Mucosa of rectum (tissue), 2 donors: ENCODE measurements at regions not wholly inside any gene's neighbourhood (a gene's known extent, or its start where the extent isn't known, plus 50 kb on each side); places are given as distances from the start of the nearest gene placed in this dataset.

Source experiments
- H3K27ac ChIP-seq, 2 donors: one replicate each; pipeline ENCODE4 v1.7.0; 2013; ENCODE audit warnings: inconsistent platforms in 2 of 2, low read depth in 2 of 2, low read length in 2 of 2
- H3K27me3 ChIP-seq, 2 donors: one replicate each; pipeline ENCODE4 v1.7.0; 2013; ENCODE audit warnings: low read length in 2 of 2; ENCODE audit not compliant: control insufficient read depth in 2 of 2, insufficient read depth in 2 of 2
- H3K36me3 ChIP-seq, 2 donors: one replicate each; pipeline ENCODE4 v1.7.0; 2013; ENCODE audit warnings: low read length in 2 of 2; ENCODE audit not compliant: control insufficient read depth in 2 of 2, insufficient read depth in 2 of 2
- H3K4me1 ChIP-seq, 2 donors: one replicate each; pipeline ENCODE4 v1.7.0; 2013; ENCODE audit warnings: low read length in 2 of 2, mild to moderate bottlenecking in 1 of 2; ENCODE audit not compliant: control insufficient read depth in 2 of 2, insufficient read depth in 2 of 2
- H3K4me3 ChIP-seq, 2 donors: one replicate each; pipeline ENCODE4 v1.7.0; 2013; ENCODE audit warnings: low read length in 2 of 2
- H3K9ac ChIP-seq, 2 donors: one replicate each; pipeline ENCODE4 v1.7.0; 2013; ENCODE audit warnings: low read length in 2 of 2, low read depth in 1 of 2, mild to moderate bottlenecking in 1 of 2
- H3K9me3 ChIP-seq, 2 donors: one replicate each; pipeline ENCODE4 v1.7.0; 2013; ENCODE audit warnings: low read length in 2 of 2; ENCODE audit not compliant: control insufficient read depth in 2 of 2
- donor health status: healthy.
- donor health status: Normal muscosa, but diverticular disease.

- Histone ChIP-seq H3K4me1 (no peaks in the 10 kb centered on the region), H3K27me3 (no peaks in the 10 kb centered on the region), H3K9ac (no peak overlapping the region), H3K27ac (no peak overlapping the region), H3K36me3 (no peaks in the 10 kb centered on the region), H3K9me3 (no peaks in the 10 kb centered on the region), H3K4me3 (no peak overlapping the region)
Observed at GRCh38 chr18:75544496-75544895, 117.0 kb upstream of the SMIM21 start.

DNA sequence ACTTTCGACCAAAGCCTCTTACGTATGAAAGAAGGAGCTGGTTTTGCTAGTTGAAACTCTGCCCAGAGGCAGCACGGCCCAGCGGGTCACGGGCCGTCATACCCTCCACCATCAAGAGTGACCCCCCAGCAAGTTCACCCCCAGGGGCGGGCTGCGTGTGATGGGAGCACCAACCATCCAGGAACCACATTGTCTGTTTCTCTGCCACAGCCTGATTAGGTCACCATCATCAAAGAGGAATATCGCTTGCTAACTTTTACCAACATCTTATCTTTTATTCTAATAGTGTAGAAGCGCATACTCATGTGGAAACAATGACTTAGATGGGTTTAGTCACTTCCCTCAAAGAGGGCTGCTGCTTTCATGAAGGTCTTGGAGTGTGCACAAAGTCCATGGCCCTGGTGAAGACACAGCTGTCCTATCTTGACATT lies 116.6 kb upstream of the SMIM21 start:
- H3K27ac ChIP-seq = no peak overlapping the region
- no peak overlapping the region for H3K4me3 ChIP-seq
- H3K27me3 ChIP-seq = no peaks in the 10 kb centered on the region
- no peaks in the 10 kb centered on the region for H3K4me1 ChIP-seq
- no peaks in the 10 kb centered on the region for H3K9me3 ChIP-seq
- H3K36me3 ChIP-seq = no peaks in the 10 kb centered on the region
- H3K9ac ChIP-seq = no peak overlapping the region

GRCh38 chr18:75538727-75539126 lies 111.2 kb upstream of the SMIM21 start:
- Histone ChIP-seq H3K4me1 (no peaks in the 10 kb centered on the region), H3K9ac (no peak overlapping the region), H3K9me3 (no peaks in the 10 kb centered on the region), H3K27me3 (no peaks in the 10 kb centered on the region), H3K4me3 (no peak overlapping the region), H3K36me3 (no peaks in the 10 kb centered on the region), H3K27ac (no peak overlapping the region)

GRCh38 chr18:75533950-75534349 lies 106.4 kb upstream of the SMIM21 start:
- Histone ChIP-seq H3K9ac (no peak overlapping the region), H3K9me3 (no peaks in the 10 kb centered on the region), H3K4me1 (no peaks in the 10 kb centered on the region), H3K27me3 (no peaks in the 10 kb centered on the region), H3K4me3 (no peak overlapping the region), H3K36me3 (no peaks in the 10 kb centered on the region), H3K27ac (no peak overlapping the region)

GRCh38 chr18:75533209-75533608 lies 105.7 kb upstream of the SMIM21 start:
- Histone ChIP-seq H3K9me3 (no peaks in the 10 kb centered on the region), H3K27me3 (no peaks in the 10 kb centered on the region), H3K36me3 (no peaks in the 10 kb centered on the region), H3K9ac (no peak overlapping the region), H3K4me3 (no peak overlapping the region), H3K4me1 (no peaks in the 10 kb centered on the region), H3K27ac (no peak overlapping the region)

GRCh38 chr18:75531851-75532459 lies 104.5 kb upstream of the SMIM21 start:
- H3K27me3 ChIP-seq = no peaks in the 10 kb centered on the region

DNA sequence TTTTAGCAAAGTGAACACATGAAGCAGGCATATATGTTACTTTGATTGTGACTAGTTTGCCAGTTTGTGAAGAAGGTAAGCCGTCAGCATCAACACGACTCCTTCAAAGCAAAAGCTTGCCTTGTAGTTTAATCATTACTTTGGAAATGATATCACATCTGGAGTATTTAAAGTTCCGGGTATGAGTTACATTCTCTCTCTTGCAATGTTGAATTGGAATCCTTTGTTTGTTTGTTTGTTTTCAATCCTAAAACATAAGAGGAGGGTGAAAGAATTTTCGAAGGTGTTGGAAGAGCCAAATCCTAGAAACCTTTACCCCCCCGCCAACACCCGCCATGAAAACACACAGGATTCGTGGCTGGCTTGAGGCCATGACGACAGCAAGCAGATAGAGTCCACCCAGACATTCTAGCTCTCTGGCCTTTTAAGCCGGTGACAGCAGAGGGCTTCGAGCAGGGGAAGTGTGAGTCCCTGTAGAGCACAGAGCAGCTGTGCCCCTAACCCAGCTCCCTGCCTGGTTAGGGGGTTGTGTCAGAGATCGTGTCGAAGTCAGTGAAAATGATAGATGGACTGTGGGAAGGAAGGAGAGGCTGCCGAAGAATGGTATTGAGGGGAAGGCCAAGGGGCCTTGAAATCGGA lies 103.8 kb upstream of the SMIM21 start:
- Histone ChIP-seq H3K27me3 (no peaks in the 10 kb centered on the region), H3K4me3 (no peak overlapping the region), H3K4me1 (no peaks in the 10 kb centered on the region), H3K27ac (no peak overlapping the region), H3K9me3 (no peaks in the 10 kb centered on the region), H3K36me3 (no peaks in the 10 kb centered on the region), H3K9ac (no peak overlapping the region)

More at GRCh38 chr18:75531851-75532459, 104.5 kb upstream of the SMIM21 start:
- H3K4me3 ChIP-seq = no peak overlapping the region
- H3K9ac ChIP-seq = no peak overlapping the region
- H3K9me3 ChIP-seq = no peaks in the 10 kb centered on the region
- no peak overlapping the region for H3K27ac ChIP-seq
- H3K36me3 ChIP-seq = no peaks in the 10 kb centered on the region
- no peaks in the 10 kb centered on the region for H3K4me1 ChIP-seq

DNA sequence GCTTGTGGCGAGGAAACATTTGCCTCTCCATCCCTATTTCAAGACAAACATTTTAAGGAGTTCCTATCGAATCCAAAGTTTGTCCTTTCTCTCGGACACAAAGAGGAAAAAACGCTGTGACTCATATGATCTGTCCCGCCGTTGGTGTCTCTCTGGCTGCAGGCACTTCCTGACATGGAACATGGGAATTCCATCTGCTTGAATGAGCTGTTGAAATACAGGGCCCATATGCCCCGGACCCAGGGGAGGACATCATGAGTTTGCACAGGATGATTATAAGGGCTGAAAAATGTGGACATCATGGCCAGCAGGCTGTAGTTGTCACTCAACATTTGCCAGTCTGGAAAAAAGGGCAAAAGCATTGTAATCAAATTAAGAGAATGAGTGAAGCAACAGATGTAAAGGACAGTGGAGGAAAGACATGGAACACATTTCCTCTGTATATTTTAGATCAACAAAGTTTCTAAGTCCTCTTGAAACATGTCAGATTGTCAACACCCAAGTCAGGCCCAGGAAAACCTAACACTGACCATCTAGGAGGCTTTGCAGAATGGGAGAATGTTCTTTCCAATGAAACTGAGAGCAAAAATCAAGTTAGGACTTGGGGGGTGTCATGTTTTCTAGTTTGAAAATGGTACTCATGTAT lies 103.2 kb upstream of the SMIM21 start:
- H3K27me3 ChIP-seq = no peaks in the 10 kb centered on the region
- H3K9me3 ChIP-seq = no peaks in the 10 kb centered on the region
- no peak overlapping the region for H3K27ac ChIP-seq
- H3K4me1 ChIP-seq = no peaks in the 10 kb centered on the region
- H3K4me3 ChIP-seq = no peak overlapping the region
- no peaks in the 10 kb centered on the region for H3K36me3 ChIP-seq
- no peak overlapping the region for H3K9ac ChIP-seq

- Histone ChIP-seq H3K4me3 (no peak overlapping the region), H3K36me3 (no peaks in the 10 kb centered on the region), H3K4me1 (no peaks in the 10 kb centered on the region), H3K9me3 (no peaks in the 10 kb centered on the region), H3K27ac (no peak overlapping the region), H3K27me3 (no peaks in the 10 kb centered on the region), H3K9ac (no peak overlapping the region)
Observed at GRCh38 chr18:75530118-75530517, 102.6 kb upstream of the SMIM21 start.

DNA sequence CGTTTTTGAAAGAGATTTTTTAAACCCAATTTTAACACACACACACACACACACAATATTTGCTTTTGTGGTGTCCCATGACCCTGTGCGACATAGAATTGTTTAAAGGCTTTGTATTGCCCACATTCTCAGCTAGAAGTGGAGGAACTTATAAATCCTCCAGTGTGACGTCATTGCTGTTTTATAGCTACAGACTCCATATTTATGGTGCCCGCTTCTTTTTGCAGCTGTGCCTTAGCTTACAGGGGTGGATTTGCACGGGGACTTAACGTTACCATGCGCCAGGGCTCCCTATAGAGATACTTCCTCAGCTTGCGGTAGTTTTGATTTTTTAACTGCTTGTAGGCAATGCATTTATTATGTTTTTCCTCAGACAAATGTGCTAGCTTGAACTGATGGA lies 101.9 kb upstream of the SMIM21 start:
- H3K9me3 ChIP-seq = no peaks in the 10 kb centered on the region
- no peak overlapping the region for H3K4me3 ChIP-seq
- no peaks in the 10 kb centered on the region for H3K36me3 ChIP-seq
- no peak overlapping the region for H3K27ac ChIP-seq
- no peaks in the 10 kb centered on the region for H3K27me3 ChIP-seq
- H3K9ac ChIP-seq = no peak overlapping the region
- no peaks in the 10 kb centered on the region for H3K4me1 ChIP-seq
